ENCODE measurements at regions not wholly inside any gene's neighbourhood (a gene's known extent, or its start where the extent isn't known, plus 50 kb on each side); places are given as distances from the start of the nearest gene placed in this dataset.

- Histone ChIP-seq H3K36me3 (ENCODE audit: control insufficient read depth in 3 of 3, insufficient read depth in 2 of 3, low read depth in 1 of 3, low read length in 3 of 3) (no peaks in the 10 kb centered on the region), H3K27me3 (ENCODE audit: control insufficient read depth in 3 of 3, insufficient read depth in 3 of 3, low read length in 3 of 3) (no peaks in the 10 kb centered on the region), H3K9me3 (ENCODE audit: control insufficient read depth in 2 of 2, insufficient read depth in 1 of 2, low read depth in 1 of 2, low read length in 1 of 2) (no peaks in the 10 kb centered on the region), H3K4me1 (ENCODE audit: control insufficient read depth in 3 of 3, insufficient read depth in 2 of 3, low read depth in 1 of 3, low read length in 2 of 3) (no peaks in the 10 kb centered on the region), H3K27ac (ENCODE audit: low read depth in 1 of 3, low read length in 2 of 3) (no peak overlapping the region), H3K4me3 (ENCODE audit: low read depth in 1 of 3, low read length in 3 of 3) (no peak overlapping the region)
- no peak for DNase-seq
- FAIRE-seq, result no peak
Observed at GRCh38 chrX:40457406-40457805, 123.4 kb upstream of the ATP6AP2 start.

- Histone ChIP-seq H3K27me3 (ENCODE audit: control insufficient read depth in 3 of 3, insufficient read depth in 3 of 3, low read length in 3 of 3) (no peaks in the 10 kb centered on the region), H3K9me3 (ENCODE audit: control insufficient read depth in 2 of 2, insufficient read depth in 1 of 2, low read depth in 1 of 2, low read length in 1 of 2) (no peaks in the 10 kb centered on the region), H3K4me1 (ENCODE audit: control insufficient read depth in 3 of 3, insufficient read depth in 2 of 3, low read depth in 1 of 3, low read length in 2 of 3) (peaks cover 0 to 3% (median 0%) of the 10 kb centered on the region in 3 donors), H3K27ac (ENCODE audit: low read depth in 1 of 3, low read length in 2 of 3) (no peak overlapping the region), H3K36me3 (ENCODE audit: control insufficient read depth in 3 of 3, insufficient read depth in 2 of 3, low read depth in 1 of 3, low read length in 3 of 3) (no peaks in the 10 kb centered on the region), H3K4me3 (ENCODE audit: low read depth in 1 of 3, low read length in 3 of 3) (no peak overlapping the region)
- DNase-seq, result no peak
- no peak for FAIRE-seq
- WGBS, 3 donors, result 86 to 91% (median 88%) methylated on average over 6 of the region's 6 CpGs
Observed at GRCh38 chrX:40452031-40452430, 128.7 kb upstream of the ATP6AP2 start.

- DNase-seq, result no peak
- Histone ChIP-seq H3K36me3 (ENCODE audit: control insufficient read depth in 3 of 3, insufficient read depth in 2 of 3, low read depth in 1 of 3, low read length in 3 of 3) (no peaks in the 10 kb centered on the region), H3K27ac (ENCODE audit: low read depth in 1 of 3, low read length in 2 of 3) (no peak overlapping the region), H3K4me3 (ENCODE audit: low read depth in 1 of 3, low read length in 3 of 3) (no peak overlapping the region), H3K27me3 (ENCODE audit: control insufficient read depth in 3 of 3, insufficient read depth in 3 of 3, low read length in 3 of 3) (no peaks in the 10 kb centered on the region), H3K4me1 (ENCODE audit: control insufficient read depth in 3 of 3, insufficient read depth in 2 of 3, low read depth in 1 of 3, low read length in 2 of 3) (peaks cover 0 to 12% (median 0%) of the 10 kb centered on the region in 3 donors), H3K9me3 (ENCODE audit: control insufficient read depth in 2 of 2, insufficient read depth in 1 of 2, low read depth in 1 of 2, low read length in 1 of 2) (no peaks in the 10 kb centered on the region)
- no peak for FAIRE-seq
- 60 to 66% (median 60%) methylated on average over 8 of the region's 8 CpGs for WGBS, 3 donors
Observed at GRCh38 chrX:40449956-40450706, 130.6 kb upstream of the ATP6AP2 start.

- Histone ChIP-seq H3K27ac (ENCODE audit: low read depth in 1 of 3, low read length in 2 of 3) (no peak overlapping the region), H3K4me3 (ENCODE audit: low read depth in 1 of 3, low read length in 3 of 3) (no peak overlapping the region), H3K4me1 (ENCODE audit: control insufficient read depth in 3 of 3, insufficient read depth in 2 of 3, low read depth in 1 of 3, low read length in 2 of 3) (peaks cover 0 to 12% (median 0%) of the 10 kb centered on the region in 3 donors), H3K36me3 (ENCODE audit: control insufficient read depth in 3 of 3, insufficient read depth in 2 of 3, low read depth in 1 of 3, low read length in 3 of 3) (no peaks in the 10 kb centered on the region), H3K9me3 (ENCODE audit: control insufficient read depth in 2 of 2, insufficient read depth in 1 of 2, low read depth in 1 of 2, low read length in 1 of 2) (no peaks in the 10 kb centered on the region), H3K27me3 (ENCODE audit: control insufficient read depth in 3 of 3, insufficient read depth in 3 of 3, low read length in 3 of 3) (no peaks in the 10 kb centered on the region)
- FAIRE-seq (no peak), DNase-seq (peak in 1 of 2 donors; percentile 4)
- 27 to 67% (median 40%) methylated on average over 7 of the region's 7 CpGs for WGBS, 3 donors
Observed at GRCh38 chrX:40449396-40449795, 131.4 kb upstream of the ATP6AP2 start.

- 74 to 79% (median 77%) methylated on average over 6 of the region's 6 CpGs for WGBS, 3 donors
- FAIRE-seq, result no peak
- no peak for DNase-seq
- Histone ChIP-seq H3K4me1 (ENCODE audit: control insufficient read depth in 3 of 3, insufficient read depth in 2 of 3, low read depth in 1 of 3, low read length in 2 of 3) (peaks cover 0 to 12% (median 0%) of the 10 kb centered on the region in 3 donors), H3K27ac (ENCODE audit: low read depth in 1 of 3, low read length in 2 of 3) (no peak overlapping the region), H3K4me3 (ENCODE audit: low read depth in 1 of 3, low read length in 3 of 3) (no peak overlapping the region), H3K36me3 (ENCODE audit: control insufficient read depth in 3 of 3, insufficient read depth in 2 of 3, low read depth in 1 of 3, low read length in 3 of 3) (no peaks in the 10 kb centered on the region), H3K9me3 (ENCODE audit: control insufficient read depth in 2 of 2, insufficient read depth in 1 of 2, low read depth in 1 of 2, low read length in 1 of 2) (no peaks in the 10 kb centered on the region), H3K27me3 (ENCODE audit: control insufficient read depth in 3 of 3, insufficient read depth in 3 of 3, low read length in 3 of 3) (no peaks in the 10 kb centered on the region)
Observed at GRCh38 chrX:40448793-40449192, 132.0 kb upstream of the ATP6AP2 start.

GRCh38 chrX:40446921-40447320, 133.8 kb upstream of the ATP6AP2 start:
- WGBS, 3 donors, result 8 to 35% (median 34%) methylated on average over 6 of the region's 6 CpGs
- no peaks in the 10 kb centered on the region for H3K36me3 ChIP-seq (ENCODE audit: control insufficient read depth in 3 of 3, insufficient read depth in 2 of 3, low read depth in 1 of 3, low read length in 3 of 3)
- H3K27me3 ChIP-seq (ENCODE audit: control insufficient read depth in 3 of 3, insufficient read depth in 3 of 3, low read length in 3 of 3), result no peaks in the 10 kb centered on the region
- H3K4me1 ChIP-seq (ENCODE audit: control insufficient read depth in 3 of 3, insufficient read depth in 2 of 3, low read depth in 1 of 3, low read length in 2 of 3), result peaks cover 0 to 12% (median 0%) of the 10 kb centered on the region in 3 donors
- no peak overlapping the region for H3K4me3 ChIP-seq (ENCODE audit: low read depth in 1 of 3, low read length in 3 of 3)
- FAIRE-seq, result no peak
- DNase-seq, result peak; percentile 63 to 73
- H3K9me3 ChIP-seq (ENCODE audit: control insufficient read depth in 2 of 2, insufficient read depth in 1 of 2, low read depth in 1 of 2, low read length in 1 of 2), result no peaks in the 10 kb centered on the region
- peak overlapping the region in 2 of 3 donors; percentile 38 to 65 for H3K27ac ChIP-seq (ENCODE audit: low read depth in 1 of 3, low read length in 2 of 3)

GRCh38 chrX:40445691-40446090, 135.1 kb upstream of the ATP6AP2 start:
- no peak for FAIRE-seq
- 78 to 93% (median 84%) methylated on average over 3 of the region's 3 CpGs for WGBS, 3 donors

GRCh38 chrX:40444798-40445496, 135.8 kb upstream of the ATP6AP2 start:
- Histone ChIP-seq H3K36me3 (ENCODE audit: control insufficient read depth in 3 of 3, insufficient read depth in 2 of 3, low read depth in 1 of 3, low read length in 3 of 3) (no peaks in the 10 kb centered on the region), H3K27me3 (ENCODE audit: control insufficient read depth in 3 of 3, insufficient read depth in 3 of 3, low read length in 3 of 3) (no peaks in the 10 kb centered on the region), H3K4me1 (ENCODE audit: control insufficient read depth in 3 of 3, insufficient read depth in 2 of 3, low read depth in 1 of 3, low read length in 2 of 3) (peaks cover 0 to 22% (median 0%) of the 10 kb centered on the region in 3 donors), H3K9me3 (ENCODE audit: control insufficient read depth in 2 of 2, insufficient read depth in 1 of 2, low read depth in 1 of 2, low read length in 1 of 2) (no peaks in the 10 kb centered on the region), H3K4me3 (ENCODE audit: low read depth in 1 of 3, low read length in 3 of 3) (no peak overlapping the region), H3K27ac (ENCODE audit: low read depth in 1 of 3, low read length in 2 of 3) (no peak overlapping the region)
- no peak for FAIRE-seq
- WGBS, 3 donors, result 81 to 89% (median 86%) methylated on average over 12 of the region's 12 CpGs
- no peak for DNase-seq

More at GRCh38 chrX:40445691-40446090, 135.1 kb upstream of the ATP6AP2 start:
- peaks cover 0 to 19% (median 0%) of the 10 kb centered on the region in 3 donors for H3K4me1 ChIP-seq (ENCODE audit: control insufficient read depth in 3 of 3, insufficient read depth in 2 of 3, low read depth in 1 of 3, low read length in 2 of 3)
- H3K4me3 ChIP-seq (ENCODE audit: low read depth in 1 of 3, low read length in 3 of 3), result no peak overlapping the region
- H3K9me3 ChIP-seq (ENCODE audit: control insufficient read depth in 2 of 2, insufficient read depth in 1 of 2, low read depth in 1 of 2, low read length in 1 of 2), result no peaks in the 10 kb centered on the region
- no peak overlapping the region for H3K27ac ChIP-seq (ENCODE audit: low read depth in 1 of 3, low read length in 2 of 3)
- no peaks in the 10 kb centered on the region for H3K36me3 ChIP-seq (ENCODE audit: control insufficient read depth in 3 of 3, insufficient read depth in 2 of 3, low read depth in 1 of 3, low read length in 3 of 3)
- DNase-seq, result no peak
- no peaks in the 10 kb centered on the region for H3K27me3 ChIP-seq (ENCODE audit: control insufficient read depth in 3 of 3, insufficient read depth in 3 of 3, low read length in 3 of 3)
